ENCODE measurements at regions not wholly inside any gene's neighbourhood (a gene's known extent, or its start where the extent isn't known, plus 50 kb on each side); places are given as distances from the start of the nearest gene placed in this dataset.

DNA sequence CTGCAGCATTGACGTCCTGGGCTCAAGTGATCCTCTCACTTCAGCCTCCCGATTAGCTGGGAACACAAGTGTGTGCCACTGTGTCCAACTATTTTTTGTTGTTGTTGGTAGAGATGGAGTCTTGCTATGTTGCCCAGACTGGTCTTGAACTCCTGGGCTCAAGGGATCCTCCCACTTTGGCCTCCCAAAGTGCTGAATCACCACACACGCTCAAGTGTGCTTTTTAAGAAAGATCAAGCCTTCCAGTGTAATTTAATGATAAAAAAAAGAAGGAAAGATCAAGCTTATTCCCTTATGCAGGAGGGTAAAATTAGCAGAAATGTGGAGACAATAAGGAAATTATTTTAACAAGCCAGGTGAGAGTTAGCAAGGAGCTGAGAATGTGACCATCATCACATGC lies 61.1 kb upstream of the SERBP1 start:
- TF ChIP-seq, protein P1, sequence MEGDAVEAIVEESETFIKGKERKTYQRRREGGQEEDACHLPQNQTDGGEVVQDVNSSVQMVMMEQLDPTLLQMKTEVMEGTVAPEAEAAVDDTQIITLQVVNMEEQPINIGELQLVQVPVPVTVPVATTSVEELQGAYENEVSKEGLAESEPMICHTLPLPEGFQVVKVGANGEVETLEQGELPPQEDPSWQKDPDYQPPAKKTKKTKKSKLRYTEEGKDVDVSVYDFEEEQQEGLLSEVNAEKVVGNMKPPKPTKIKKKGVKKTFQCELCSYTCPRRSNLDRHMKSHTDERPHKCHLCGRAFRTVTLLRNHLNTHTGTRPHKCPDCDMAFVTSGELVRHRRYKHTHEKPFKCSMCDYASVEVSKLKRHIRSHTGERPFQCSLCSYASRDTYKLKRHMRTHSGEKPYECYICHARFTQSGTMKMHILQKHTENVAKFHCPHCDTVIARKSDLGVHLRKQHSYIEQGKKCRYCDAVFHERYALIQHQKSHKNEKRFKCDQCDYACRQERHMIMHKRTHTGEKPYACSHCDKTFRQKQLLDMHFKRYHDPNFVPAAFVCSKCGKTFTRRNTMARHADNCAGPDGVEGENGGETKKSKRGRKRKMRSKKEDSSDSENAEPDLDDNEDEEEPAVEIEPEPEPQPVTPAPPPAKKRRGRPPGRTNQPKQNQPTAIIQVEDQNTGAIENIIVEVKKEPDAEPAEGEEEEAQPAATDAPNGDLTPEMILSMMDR (IDR thresholded peaks at IDR 0.05), result no peak
- no peak for TF ChIP-seq POLR2A (IDR thresholded peaks at IDR 0.05)
- no peaks in the 10 kb centered on the region for H3K36me3 ChIP-seq (replicated peaks in 1 of 2)
- intact Hi-C loops (cut with DNase I), result no loop called here
- DNase-seq, result no peak
- no peaks in the 10 kb centered on the region for H3K9me3 ChIP-seq (replicated peaks in 1 of 3)
- H3K4me3 ChIP-seq, result no peak overlapping the region
- H3K27ac ChIP-seq, result no peak overlapping the region
- no peaks in the 10 kb centered on the region for H3K4me1 ChIP-seq (replicated peaks in 1 of 2)
- WGBS, 4 donors, result 81 to 96% (median 87%) methylated on average over 3 of the region's 3 CpGs
- H3K27me3 ChIP-seq, result no peaks in the 10 kb centered on the region

DNA sequence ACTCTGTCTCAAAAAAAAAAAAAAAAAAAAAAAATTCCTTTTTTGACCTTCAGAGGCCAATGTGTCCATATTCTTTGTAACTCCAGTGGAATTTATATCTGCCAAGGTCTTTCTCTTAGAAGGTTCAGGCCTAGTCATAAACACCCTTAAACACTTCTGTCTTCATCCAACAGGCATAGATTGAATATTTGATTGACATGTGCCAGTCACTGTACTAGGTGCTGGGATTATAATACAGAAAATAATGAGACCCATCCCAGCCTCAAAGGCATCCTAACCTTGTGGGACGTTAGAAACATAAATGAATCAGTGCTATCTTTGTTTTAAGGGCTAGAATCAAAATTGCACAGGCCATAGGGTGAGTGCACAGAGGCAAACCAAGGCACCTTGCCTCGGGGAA lies 62.9 kb upstream of the SERBP1 start:
- Histone ChIP-seq H3K27me3 (no peaks in the 10 kb centered on the region), H3K4me1 (replicated peaks in 1 of 2) (no peaks in the 10 kb centered on the region), H3K27ac (no peak overlapping the region), H3K36me3 (replicated peaks in 1 of 2) (no peaks in the 10 kb centered on the region), H3K4me3 (no peak overlapping the region), H3K9me3 (replicated peaks in 1 of 3) (no peaks in the 10 kb centered on the region)
- WGBS, 4 donors, result 50 to 73% (median 67%) methylated on average over 1 to 2 of the region's 2 CpGs
- TF ChIP-seq, protein P1 (IDR thresholded peaks at IDR 0.05), result no peak
- no peak for TF ChIP-seq POLR2A (IDR thresholded peaks at IDR 0.05)
- intact Hi-C loops (cut with DNase I), result no loop called here
- no peak for DNase-seq

DNA sequence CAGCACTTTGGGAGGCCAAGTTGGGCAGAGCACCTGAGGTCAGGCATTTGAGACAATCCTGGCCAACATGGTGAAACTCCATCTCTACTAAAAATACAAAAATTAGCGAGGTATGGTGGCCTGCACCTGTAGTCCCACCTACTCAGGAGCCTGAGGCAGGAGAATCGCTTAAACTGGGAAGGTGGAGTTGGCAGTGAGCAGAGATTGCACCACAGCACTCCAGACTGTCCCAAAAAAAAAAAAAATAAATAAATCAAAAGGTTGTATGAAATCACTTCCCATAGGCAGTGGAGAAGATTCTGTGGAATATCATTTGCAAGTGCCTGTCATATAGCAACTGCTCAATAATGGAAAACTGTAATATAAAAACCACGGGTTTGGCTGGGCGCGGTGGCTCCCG lies 65.1 kb upstream of the SERBP1 start:
- H3K36me3 ChIP-seq (replicated peaks in 1 of 2), result no peaks in the 10 kb centered on the region
- no peak for DNase-seq
- no peaks in the 10 kb centered on the region for H3K4me1 ChIP-seq (replicated peaks in 1 of 2)
- H3K4me3 ChIP-seq, result no peak overlapping the region
- no peaks in the 10 kb centered on the region for H3K27me3 ChIP-seq
- no peak overlapping the region for H3K27ac ChIP-seq
- TF ChIP-seq POLR2A (IDR thresholded peaks at IDR 0.05), result no peak
- TF ChIP-seq, protein P1 (IDR thresholded peaks at IDR 0.05), result no peak
- WGBS, 4 donors, result 88 to 98% (median 95%) methylated on average over 6 of the region's 6 CpGs
- no peaks in the 10 kb centered on the region for H3K9me3 ChIP-seq (replicated peaks in 1 of 3)
- intact Hi-C loops (cut with DNase I), result loop anchor here in 1 of 2 donors (5.0 kb wide), 2 partner anchors 143 to 263 kb away; no protein-coding TSS in a partner anchor

GRCh38 chr1:67496329-67496728 lies 66.1 kb upstream of the SERBP1 start:
- intact Hi-C loops (cut with DNase I), result loop anchor here in 1 of 2 donors (5.0 kb wide), 2 partner anchors 144 to 264 kb away; no protein-coding TSS in a partner anchor
- Histone ChIP-seq H3K27me3 (no peaks in the 10 kb centered on the region), H3K9me3 (replicated peaks in 1 of 3) (no peaks in the 10 kb centered on the region), H3K36me3 (replicated peaks in 1 of 2) (no peaks in the 10 kb centered on the region), H3K27ac (no peak overlapping the region), H3K4me3 (no peak overlapping the region), H3K4me1 (replicated peaks in 1 of 2) (no peaks in the 10 kb centered on the region)
- 41 to 53% (median 48%) methylated on average over 9 of the region's 9 CpGs for WGBS, 4 donors
- peak in 5 of 7 donors; percentile 23 to 28 (median 27) for DNase-seq
- TF ChIP-seq POLR2A (IDR thresholded peaks at IDR 0.05), result no peak
- TF ChIP-seq, protein P1 (IDR thresholded peaks at IDR 0.05), result no peak
